GM12878 (cell line): ENCODE measurements at regions not wholly inside any gene's neighbourhood (a gene's known extent, or its start where the extent isn't known, plus 50 kb on each side); places are given as distances from the start of the nearest gene placed in this dataset.

Experiments used
- ATAC-seq: fragments of 200-7000 bp; cut with Tn5 transposase; 3 replicates; pipeline ENCODE4 v1.9.1; 2020; ENCODE audit warnings: mild to moderate bottlenecking, moderate library complexity
- BruUV-seq: library from RNA; stranded (reverse); fragments of 400-500 nt; replicated peaks from 2 replicates; lab custom pipeline; 2021; lab: Mats Ljungman, UMichigan
- CTCF ChIA-PET: fragments of 300-600 bp; sonication (Branson Sonifier 250); formaldehyde crosslinking; extraction: SDS; loops from one replicate; lab custom pipeline; 2021; ENCODE audit warnings: inconsistent platforms; lab: Yijun Ruan, JAX
- POLR2A ChIA-PET: fragments of 350-600 bp; formaldehyde crosslinking; extraction: SDS; loops from one replicate; lab custom pipeline; 2021; ENCODE audit warnings: inconsistent platforms; lab: Charles Lee
- RAD21 ChIA-PET: fragments of 300-600 bp; sonication (Branson Sonifier 250); formaldehyde crosslinking; loops from one replicate; lab custom pipeline; 2023; ENCODE audit warnings: antibody characterized with exemption; ENCODE audit not compliant: unreplicated experiment; lab: Charles Lee
- SMC1A ChIA-PET: fragments of 300-600 bp; sonication (Branson Sonifier 250); formaldehyde crosslinking; loops from one replicate; lab custom pipeline; 2023; ENCODE audit not compliant: unreplicated experiment, uncharacterized antibody; lab: Charles Lee
- DNase-seq: peaks from one replicate; pipeline ENCODE4 v3.0.0-alpha.2; 2011; ENCODE audit warnings: low read depth, low spot score
- FAIRE-seq: peaks from 3 replicates; lab custom pipeline; 2011; peaks lifted over from hg19 to GRCh38; lab: Jason Lieb, UNC
- H2AFZ ChIP-seq: 2 replicates; pipeline ENCODE4 v1.6.0; 2011; ENCODE audit warnings: low read depth, low read length, control low read depth; ENCODE audit not compliant: control insufficient read depth
- H3K27ac ChIP-seq: 2 replicates; pipeline ENCODE4 v1.5.1; 2011; ENCODE audit warnings: control low read depth; ENCODE audit not compliant: control insufficient read depth, insufficient read depth
- H3K27me3 ChIP-seq, 2 experiments: replicated peaks in 1 of 2; 2 replicates each; pipeline versions ENCODE4 v1.6.0 to v1.6.1; 2011; ENCODE audit warnings: low read length in 1 of 2; ENCODE audit not compliant: control insufficient read depth in 2 of 2, insufficient read depth in 2 of 2
- H3K36me3 ChIP-seq, 2 experiments: 2 replicates each; pipeline ENCODE4 v1.5.1; 2011; ENCODE audit warnings: low read length in 1 of 2; ENCODE audit not compliant: control insufficient read depth in 2 of 2, insufficient read depth in 2 of 2
- H3K4me1 ChIP-seq: 2 replicates; pipeline ENCODE4 v1.6.1; 2011; ENCODE audit warnings: mild to moderate bottlenecking, low read length, moderate library complexity, mixed read lengths; ENCODE audit not compliant: control insufficient read depth, insufficient read depth
- H3K4me2 ChIP-seq: 2 replicates; pipeline ENCODE4 v1.6.0; 2011; ENCODE audit warnings: control low read depth; ENCODE audit not compliant: control insufficient read depth, insufficient read depth
- H3K4me3 ChIP-seq: fragments of 200-600 bp; sonication (generic); 2 replicates; pipeline ENCODE4 v1.5.1; 2016
- H3K79me2 ChIP-seq: 2 replicates; pipeline ENCODE4 v1.6.0; 2011; ENCODE audit warnings: low read length; ENCODE audit not compliant: control insufficient read depth, insufficient read depth
- H3K9ac ChIP-seq: 2 replicates; pipeline ENCODE4 v1.8.0; 2011; ENCODE audit warnings: low read length, control low read depth, mixed read lengths; ENCODE audit not compliant: control insufficient read depth, insufficient read depth
- H3K9me3 ChIP-seq: replicated peaks from 3 replicates; pipeline ENCODE4 v1.5.1; 2011; ENCODE audit warnings: mild to moderate bottlenecking, low read length; ENCODE audit not compliant: control insufficient read depth, insufficient read depth
- H4K20me1 ChIP-seq: 2 replicates; pipeline ENCODE4 v1.6.0; 2011; ENCODE audit not compliant: control insufficient read depth, insufficient read depth
- ATF2 ChIP-seq: IDR thresholded peaks from 2 replicates; pipeline ENCODE4 v1.6.1; 2012; ENCODE audit warnings: low read length, inconsistent platforms
- BCL11A ChIP-seq: IDR thresholded peaks from 2 replicates; pipeline ENCODE4 v1.6.1; 2011; ENCODE audit warnings: low read depth, low read length
- BMI1 ChIP-seq: fragments of 450-650 bp; IDR thresholded peaks from 2 replicates; pipeline ENCODE4 v1.6.1; 2016; ENCODE audit warnings: mild to moderate bottlenecking, moderate library complexity, borderline replicate concordance
- CBFB ChIP-seq: IDR thresholded peaks from 2 replicates; pipeline ENCODE4 v1.6.1; 2016; ENCODE audit warnings: antibody characterized with exemption, low read depth
- DPF2 ChIP-seq: fragments of 450-650 bp; IDR thresholded peaks from 2 replicates; pipeline ENCODE4 v1.6.1; 2017; ENCODE audit warnings: mild to moderate bottlenecking
- EP300 ChIP-seq, 2 experiments: fragments of 150-350 bp in 1 of 2; IDR thresholded peaks; 2 replicates each; pipeline ENCODE4 v1.6.1; 2011 to 2012; ENCODE audit warnings: low read depth in 2 of 2, low read length in 2 of 2, borderline replicate concordance in 1 of 2, improper control_type of control experiment in 1 of 2, inconsistent platforms in 1 of 2; ENCODE audit not compliant: control insufficient read depth in 1 of 2
- ETV6 ChIP-seq, 2 experiments: fragments of 450-650 bp in 1 of 2; IDR thresholded peaks in 1 of 2; conservative IDR thresholded peaks in 1 of 2; 2 replicates each; pipeline ENCODE4 v1.6.1; 2014; ENCODE audit warnings: antibody characterized with exemption in 1 of 2, borderline replicate concordance in 1 of 2, low read depth in 1 of 2, mild to moderate bottlenecking in 1 of 2, moderate library complexity in 1 of 2
- FOXM1 ChIP-seq: IDR thresholded peaks from 2 replicates; pipeline ENCODE4 v1.6.1; 2012; ENCODE audit warnings: low read depth, mild to moderate bottlenecking, inconsistent platforms, low read length, moderate library complexity
- GATAD2B ChIP-seq: fragments of 450-650 bp; conservative IDR thresholded peaks from 2 replicates; pipeline ENCODE4 v1.6.1; 2017; ENCODE audit warnings: low read depth, mild to moderate bottlenecking, moderate library complexity
- HCFC1 ChIP-seq: fragments of 150-350 bp; IDR thresholded peaks from 2 replicates; pipeline ENCODE4 v1.6.1; 2014; ENCODE audit warnings: low read length
- MTA2 ChIP-seq: fragments of 450-650 bp; IDR thresholded peaks from 2 replicates; pipeline ENCODE4 v1.6.1; 2016; ENCODE audit warnings: low read depth, mild to moderate bottlenecking, moderate library complexity
- MTA3 ChIP-seq: IDR thresholded peaks from 2 replicates; pipeline ENCODE4 v1.6.1; 2012; ENCODE audit warnings: low read length, inconsistent platforms, borderline replicate concordance
- NRF1 ChIP-seq: conservative IDR thresholded peaks from 2 replicates; pipeline ENCODE4 v1.6.1; 2011; ENCODE audit warnings: mild to moderate bottlenecking, low read depth, low read length, improper control_type of control experiment
- RELB ChIP-seq: fragments of 450-650 bp; IDR thresholded peaks from 2 replicates; pipeline ENCODE4 v1.6.1; 2017; ENCODE audit warnings: low read depth, mild to moderate bottlenecking, moderate library complexity
- SMAD1 ChIP-seq: fragments of 450-650 bp; IDR thresholded peaks from 2 replicates; pipeline ENCODE4 v1.6.1; 2018; ENCODE audit warnings: mild to moderate bottlenecking, low read depth; ENCODE audit not compliant: partially characterized antibody
- USF2 ChIP-seq: IDR thresholded peaks from 2 replicates; pipeline ENCODE4 v1.6.1; 2011; ENCODE audit warnings: low read depth, low read length, improper control_type of control experiment, borderline replicate concordance
- WGBS: methylation state at CpG from one replicate; pipeline ENCODE4 v1.1.6; 2016; ENCODE audit warnings: low lambda C conversion rate; ENCODE audit not compliant: insufficient replicate concordance, insufficient coverage; ENCODE audit errors: missing lambda C conversion rate; 5-methylcytosine and 5-hydroxymethylcytosine counted together
- in situ Hi-C: fragments of 300-500 bp; cut with MboI; formaldehyde crosslinking; loops from 9 replicates; pipeline ENCODE4 v1.14.3; 2018; ENCODE audit warnings: mixed read lengths
- intact Hi-C: fragments of 100-400 bp; cut with micrococcal nuclease; formaldehyde crosslinking; loops from one replicate; pipeline ENCODE4 v1.14.2; 2022; ENCODE audit not compliant: unreplicated experiment

GRCh38 chr9:105191508-105192121, 52.8 kb upstream of the SLC44A1 start:
- in situ Hi-C loops (no loop called here), intact Hi-C loops (no loop called here)
- ChIA-PET SMC1A (interaction anchor here (0.7 to 1.0 kb wide), 3 partner anchors 10 to 502 kb away, joined by 3 read pairs; no protein-coding TSS in a partner anchor), POLR2A (interaction anchor here (0.5 to 0.6 kb wide), 3 partner anchors 114 to 1971 kb away, joined by 3 to 6 read pairs (median 5); no protein-coding TSS in a partner anchor), CTCF (interaction anchor here (0.8 to 1.6 kb wide), 3 partner anchors 210 to 225 kb away, joined by 3 to 6 read pairs (median 3); no protein-coding TSS in a partner anchor), RAD21 (interaction anchor here (0.7 to 1.5 kb wide), 4 partner anchors 116 to 165 kb away, joined by 3 to 4 read pairs (median 3); no protein-coding TSS in a partner anchor)
- FAIRE-seq, result peak; percentile 47
- H3K9ac ChIP-seq, result no peak overlapping the region
- WGBS, result 50% methylated on average over 10 of the region's 10 CpGs
- H3K27ac ChIP-seq, result no peak overlapping the region
- H3K9me3 ChIP-seq, result no peaks in the 10 kb centered on the region
- no peaks in the 10 kb centered on the region for H3K79me2 ChIP-seq
- DNase-seq, result peak; percentile 39
- no peak overlapping the region for H3K4me3 ChIP-seq
- no TSS peak for BruUV-seq
- H3K4me1 ChIP-seq, result peaks cover 8% of the 10 kb centered on the region
- no peaks in the 10 kb centered on the region for H3K27me3 ChIP-seq
- H3K4me2 ChIP-seq, result peak overlapping the region; percentile 57; the same call in 1 of the 2 replicates
- H3K36me3 ChIP-seq, result no peaks in the 10 kb centered on the region
- no peak overlapping the region for H2AFZ ChIP-seq
- no peaks in the 10 kb centered on the region for H4K20me1 ChIP-seq
- peak; percentile 86 for ATAC-seq
- TF ChIP-seq HCFC1 (no peak), MTA3 (peak; percentile 47; the same call in 1 of the 2 replicates), CBFB (peak; percentile 62; the same call in 1 of the 2 replicates), GATAD2B (0 out of 2 replicates have a peak, but pooled peaks have one; percentile 48), NRF1 (no peak), BCL11A (no peak), FOXM1 (peak; percentile 55; the same call in 1 of the 2 replicates), USF2 (no peak), DPF2 (peak; percentile 69), RELB (peak; percentile 61), EP300 (IDR thresholded peaks at IDR 0.05; ENCODE audit: borderline replicate concordance in 1 of 2, control insufficient read depth in 1 of 2, low read depth in 2 of 2, low read length in 2 of 2) (peak; percentile 58 to 62; a peak in 3 of 4 replicates), MTA2 (peak; percentile 61; the same call in 1 of the 2 replicates), SMAD1 (no peak), BMI1 (peak; percentile 27; the same call in 1 of the 2 replicates), ATF2 (peak; percentile 59), ETV6 (conservative IDR thresholded peaks at IDR 0.05 in 1 of 2, IDR thresholded peaks at IDR 0.05 in 1 of 2; ENCODE audit: borderline replicate concordance in 1 of 2, low read depth in 1 of 2) (peak in 1 of 2 experiments; percentile 20; a peak in 1 of 4 replicates)
